ENCODE measurements at regions not wholly inside any gene's neighbourhood (a gene's known extent, or its start where the extent isn't known, plus 50 kb on each side); places are given as distances from the start of the nearest gene placed in this dataset.

GRCh38 chr13:95361686-95362085, 60.4 kb upstream of the ABCC4 start:
- WGBS, 2 experiments (ENCODE audit: extremely low coverage in 1 of 2, insufficient coverage in 1 of 2, insufficient read length in 1 of 2, insufficient replicate concordance in 2 of 2, low coverage in 1 of 2, low lambda C conversion rate in 2 of 2, missing lambda C conversion rate in 1 of 2): 94% methylated on average over 3 of the region's 3 CpGs; no CpG with 5 or more reads in 1 of the 2 experiments
- H3K9me3 ChIP-seq (ENCODE audit: insufficient read depth in 2 of 2, low read depth in 1 of 2, low read length in 1 of 2): no peaks in the 10 kb centered on the region
- ChIA-PET POLR2A (ENCODE audit: partially characterized antibody) (no interaction called here), CTCF (ENCODE audit: partially characterized antibody) (interaction anchor here (0.7 to 1.2 kb wide), 2 partner anchors 20 to 172 kb away, joined by 3 to 5 read pairs; no protein-coding TSS in a partner anchor)
- H3K79me1 ChIP-seq (ENCODE audit: low read depth, low read length): no peaks in the 10 kb centered on the region
- no peak for FAIRE-seq
- no peaks in the 10 kb centered on the region for H3K27me3 ChIP-seq (replicated peaks in 1 of 4; ENCODE audit: control insufficient read depth in 3 of 4, extremely low read depth in 1 of 4, insufficient read depth in 3 of 4, low read length in 3 of 4)
- no peak overlapping the region for H2AK5ac ChIP-seq (ENCODE audit: low read depth, low read length)
- DNase-seq (ENCODE audit: low read depth in 1 of 2, low spot score in 2 of 2): no peak
- H3K4me1 ChIP-seq (replicated peaks in 1 of 4; ENCODE audit: control insufficient read depth in 3 of 4, insufficient read depth in 4 of 4, low read length in 3 of 4): no peaks in the 10 kb centered on the region
- H3K4me3 ChIP-seq (ENCODE audit: extremely low read depth in 1 of 4, insufficient read depth in 2 of 4, low read depth in 3 of 4, low read length in 4 of 4): no peak overlapping the region
- H2BK12ac ChIP-seq (ENCODE audit: low read depth, low read length): no peak overlapping the region
- H4K20me1 ChIP-seq (replicated peaks in 1 of 2; ENCODE audit: control insufficient read depth in 1 of 2, insufficient read depth in 2 of 2, low read length in 2 of 2): no peaks in the 10 kb centered on the region
- H3K14ac ChIP-seq (ENCODE audit: insufficient read length): no peak overlapping the region
- no peaks in the 10 kb centered on the region for H3K23me2 ChIP-seq (ENCODE audit: low read depth, low read length)
- H2BK5ac ChIP-seq (ENCODE audit: low read depth, low read length): no peak overlapping the region
- H4K8ac ChIP-seq (ENCODE audit: extremely low read depth, insufficient read depth, low read length): no peak overlapping the region
- TF ChIP-seq E2F6 (IDR thresholded peaks at IDR 0.05) (no peak), SIN3A (conservative IDR thresholded peaks at IDR 0.05 in 1 of 2, IDR thresholded peaks at IDR 0.05 in 1 of 2; ENCODE audit: low read depth in 1 of 2, low read length in 2 of 2) (no peak), RBBP5 (IDR thresholded peaks at IDR 0.05; ENCODE audit: borderline replicate concordance, low read depth, low read length) (no peak), TAF7 (optimal IDR thresholded peaks at IDR 0.05; ENCODE audit: borderline replicate concordance, low read depth, low read length) (no peak), RNF2 (IDR thresholded peaks at IDR 0.05; ENCODE audit: borderline replicate concordance, low read depth, low read length, missing control alignments, poor library complexity, severe bottlenecking) (no peak)
- no peak overlapping the region for H3K56ac ChIP-seq (replicated peaks; ENCODE audit: insufficient read length, low read depth, low read length)
- H3K18ac ChIP-seq (ENCODE audit: extremely low read depth, low read length): no peak overlapping the region
- H2BK20ac ChIP-seq (ENCODE audit: low read length): no peak overlapping the region
- H3K23ac ChIP-seq (ENCODE audit: insufficient read length): no peak overlapping the region
- no peak overlapping the region for H4K91ac ChIP-seq (replicated peaks; ENCODE audit: insufficient read length, low read length)
- no peak overlapping the region for H3K4ac ChIP-seq (replicated peaks; ENCODE audit: insufficient read length, low read depth, low read length)
- no peak overlapping the region for H3K27ac ChIP-seq (ENCODE audit: low read depth, low read length)
- H4K5ac ChIP-seq (ENCODE audit: insufficient read length, low read depth, low read length): no peak overlapping the region
- H2AFZ ChIP-seq (ENCODE audit: low read length): no peak overlapping the region
- H2BK120ac ChIP-seq (replicated peaks; ENCODE audit: low read depth, low read length): no peak overlapping the region
- no peak overlapping the region for H3K4me2 ChIP-seq (ENCODE audit: insufficient read depth in 1 of 2, low read depth in 2 of 2, low read length in 2 of 2)
- H3K9ac ChIP-seq (replicated peaks in 1 of 4; ENCODE audit: extremely low read depth in 1 of 4, low read depth in 3 of 4, low read length in 3 of 4): no peak overlapping the region
- no peaks in the 10 kb centered on the region for H3K36me3 ChIP-seq (ENCODE audit: control insufficient read depth in 2 of 4, insufficient read depth in 4 of 4, low read length in 3 of 4)
- no peaks in the 10 kb centered on the region for H3K79me2 ChIP-seq (ENCODE audit: control insufficient read depth in 1 of 2, insufficient read depth in 2 of 2, low read length in 2 of 2)
- no peak overlapping the region for H2BK15ac ChIP-seq (ENCODE audit: low read length)

Data from H1 (cell line).